ENCODE measurements at regions not wholly inside any gene's neighbourhood (a gene's known extent, or its start where the extent isn't known, plus 50 kb on each side); places are given as distances from the start of the nearest gene placed in this dataset.

DNA sequence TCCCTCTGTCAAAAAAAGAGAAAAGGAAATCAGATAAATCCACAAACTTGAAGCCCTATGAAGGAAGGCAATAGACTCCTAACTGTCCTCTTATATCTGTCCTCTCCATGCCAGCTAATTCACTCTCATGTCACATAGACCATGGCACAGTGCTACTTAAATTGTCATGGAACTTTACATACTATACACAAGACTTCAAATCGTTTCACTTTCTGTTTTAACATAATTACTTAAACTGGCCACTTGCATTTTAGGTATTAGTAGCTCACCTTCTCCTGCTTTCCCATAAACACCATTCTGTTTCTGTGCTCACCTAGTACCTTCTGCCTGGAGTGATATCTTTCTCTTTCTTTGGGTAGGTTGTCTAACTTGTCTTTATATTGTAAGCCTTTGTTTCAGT, 816.7 kb upstream of the KIF2B start:
- H3K9me3 ChIP-seq (ENCODE audit: control insufficient read depth, insufficient read depth, low read depth, low read length) = no peaks in the 10 kb centered on the region
- H3K9ac ChIP-seq (ENCODE audit: insufficient read depth, low read length) = no peak overlapping the region
- no peaks in the 10 kb centered on the region for H3K36me3 ChIP-seq (ENCODE audit: control insufficient read depth, insufficient read depth, low read length)
- no peak overlapping the region for H2AFZ ChIP-seq (ENCODE audit: low read length)
- no peaks in the 10 kb centered on the region for H3K79me2 ChIP-seq (ENCODE audit: control insufficient read depth, insufficient read depth, low read length)
- TF ChIP-seq, protein P1, sequence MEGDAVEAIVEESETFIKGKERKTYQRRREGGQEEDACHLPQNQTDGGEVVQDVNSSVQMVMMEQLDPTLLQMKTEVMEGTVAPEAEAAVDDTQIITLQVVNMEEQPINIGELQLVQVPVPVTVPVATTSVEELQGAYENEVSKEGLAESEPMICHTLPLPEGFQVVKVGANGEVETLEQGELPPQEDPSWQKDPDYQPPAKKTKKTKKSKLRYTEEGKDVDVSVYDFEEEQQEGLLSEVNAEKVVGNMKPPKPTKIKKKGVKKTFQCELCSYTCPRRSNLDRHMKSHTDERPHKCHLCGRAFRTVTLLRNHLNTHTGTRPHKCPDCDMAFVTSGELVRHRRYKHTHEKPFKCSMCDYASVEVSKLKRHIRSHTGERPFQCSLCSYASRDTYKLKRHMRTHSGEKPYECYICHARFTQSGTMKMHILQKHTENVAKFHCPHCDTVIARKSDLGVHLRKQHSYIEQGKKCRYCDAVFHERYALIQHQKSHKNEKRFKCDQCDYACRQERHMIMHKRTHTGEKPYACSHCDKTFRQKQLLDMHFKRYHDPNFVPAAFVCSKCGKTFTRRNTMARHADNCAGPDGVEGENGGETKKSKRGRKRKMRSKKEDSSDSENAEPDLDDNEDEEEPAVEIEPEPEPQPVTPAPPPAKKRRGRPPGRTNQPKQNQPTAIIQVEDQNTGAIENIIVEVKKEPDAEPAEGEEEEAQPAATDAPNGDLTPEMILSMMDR (conservative IDR thresholded peaks at IDR 0.05 in 1 of 2, IDR thresholded peaks at IDR 0.05 in 1 of 2; ENCODE audit: low read depth in 1 of 2, low read length in 2 of 2) = no peak
- no peak for TF ChIP-seq EZH2 (IDR thresholded peaks at IDR 0.05; ENCODE audit: low read length, missing control alignments)
- no peak overlapping the region for H3K4me3 ChIP-seq (replicated peaks in 1 of 4; ENCODE audit: control extremely low read depth in 1 of 4, insufficient read depth in 1 of 4, low read depth in 3 of 4, low read length in 4 of 4)
- no peaks in the 10 kb centered on the region for H4K20me1 ChIP-seq (ENCODE audit: control insufficient read depth, extremely low read depth, insufficient read depth, low read length)
- H3K4me2 ChIP-seq (ENCODE audit: extremely low read depth, insufficient read depth, low read length) = no peak overlapping the region
- H3K4me1 ChIP-seq (ENCODE audit: control insufficient read depth, extremely low read depth, insufficient read depth, low read length) = no peaks in the 10 kb centered on the region
- H3K27me3 ChIP-seq (ENCODE audit: control insufficient read depth, insufficient read depth, low read length) = no peaks in the 10 kb centered on the region
- DNase-seq (ENCODE audit: low read depth in 2 of 2) = no peak
- H3K27ac ChIP-seq (ENCODE audit: insufficient read depth, low read length) = no peak overlapping the region

DNA sequence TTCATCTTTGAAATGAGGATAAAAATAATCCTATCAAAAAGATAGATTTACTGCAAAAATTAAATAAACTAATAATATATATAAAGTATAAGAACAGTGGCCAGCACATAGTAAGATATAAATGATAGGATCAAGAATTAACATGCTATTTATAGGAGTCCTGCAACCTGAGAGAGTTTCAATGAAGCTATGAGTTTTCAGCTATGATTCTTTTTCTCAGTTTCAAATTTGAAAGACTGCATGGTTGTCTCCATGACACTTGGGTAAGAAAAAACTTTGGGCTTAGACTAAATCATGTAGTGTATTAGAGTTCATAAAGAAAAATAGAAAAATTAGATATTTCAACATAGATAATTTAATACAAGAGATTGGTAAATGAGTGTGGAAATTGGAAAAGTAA, 817.8 kb upstream of the KIF2B start:
- Histone ChIP-seq H3K79me2 (ENCODE audit: control insufficient read depth, insufficient read depth, low read length) (no peaks in the 10 kb centered on the region), H3K27ac (ENCODE audit: insufficient read depth, low read length) (no peak overlapping the region), H3K9me3 (ENCODE audit: control insufficient read depth, insufficient read depth, low read depth, low read length) (no peaks in the 10 kb centered on the region), H2AFZ (ENCODE audit: low read length) (no peak overlapping the region), H3K4me3 (replicated peaks in 1 of 4; ENCODE audit: control extremely low read depth in 1 of 4, insufficient read depth in 1 of 4, low read depth in 3 of 4, low read length in 4 of 4) (no peak overlapping the region), H4K20me1 (ENCODE audit: control insufficient read depth, extremely low read depth, insufficient read depth, low read length) (no peaks in the 10 kb centered on the region), H3K9ac (ENCODE audit: insufficient read depth, low read length) (no peak overlapping the region), H3K27me3 (ENCODE audit: control insufficient read depth, insufficient read depth, low read length) (no peaks in the 10 kb centered on the region), H3K4me1 (ENCODE audit: control insufficient read depth, extremely low read depth, insufficient read depth, low read length) (no peaks in the 10 kb centered on the region), H3K36me3 (ENCODE audit: control insufficient read depth, insufficient read depth, low read length) (no peaks in the 10 kb centered on the region), H3K4me2 (ENCODE audit: extremely low read depth, insufficient read depth, low read length) (no peak overlapping the region)
- TF ChIP-seq EZH2 (IDR thresholded peaks at IDR 0.05; ENCODE audit: low read length, missing control alignments) = no peak
- TF ChIP-seq, protein P1 (conservative IDR thresholded peaks at IDR 0.05 in 1 of 2, IDR thresholded peaks at IDR 0.05 in 1 of 2; ENCODE audit: low read depth in 1 of 2, low read length in 2 of 2) = no peak
- no peak for DNase-seq (ENCODE audit: low read depth in 2 of 2)

DNA sequence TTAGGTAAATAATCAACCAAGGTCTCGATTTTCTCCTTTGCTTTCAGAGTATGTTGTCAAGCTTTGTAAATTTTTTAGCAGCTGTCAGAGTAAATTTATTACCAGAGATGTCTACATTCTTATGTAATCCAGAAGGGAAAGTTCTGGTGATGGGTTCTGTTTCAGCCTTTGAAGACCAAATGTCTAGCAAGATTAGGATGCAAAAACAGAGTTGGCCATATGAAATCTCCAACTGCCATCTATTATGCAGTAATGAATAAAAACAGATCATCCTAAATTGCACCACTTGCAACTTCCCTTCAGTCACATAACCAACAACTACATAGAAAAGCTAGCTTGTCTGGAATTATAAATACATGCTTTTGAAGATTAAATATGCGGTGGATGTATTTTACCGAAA, 826.8 kb upstream of the KIF2B start:
- Histone ChIP-seq H3K36me3 (ENCODE audit: control insufficient read depth, insufficient read depth, low read length) (no peaks in the 10 kb centered on the region), H3K4me1 (ENCODE audit: control insufficient read depth, extremely low read depth, insufficient read depth, low read length) (no peaks in the 10 kb centered on the region), H4K20me1 (ENCODE audit: control insufficient read depth, extremely low read depth, insufficient read depth, low read length) (no peaks in the 10 kb centered on the region), H3K27ac (ENCODE audit: insufficient read depth, low read length) (no peak overlapping the region), H3K4me3 (replicated peaks in 1 of 4; ENCODE audit: control extremely low read depth in 1 of 4, insufficient read depth in 1 of 4, low read depth in 3 of 4, low read length in 4 of 4) (no peak overlapping the region), H3K9me3 (ENCODE audit: control insufficient read depth, insufficient read depth, low read depth, low read length) (no peaks in the 10 kb centered on the region), H2AFZ (ENCODE audit: low read length) (no peak overlapping the region), H3K4me2 (ENCODE audit: extremely low read depth, insufficient read depth, low read length) (no peak overlapping the region), H3K9ac (ENCODE audit: insufficient read depth, low read length) (no peak overlapping the region), H3K27me3 (ENCODE audit: control insufficient read depth, insufficient read depth, low read length) (no peaks in the 10 kb centered on the region), H3K79me2 (ENCODE audit: control insufficient read depth, insufficient read depth, low read length) (no peaks in the 10 kb centered on the region)
- no peak for DNase-seq (ENCODE audit: low read depth in 2 of 2)
- no peak for TF ChIP-seq EZH2 (IDR thresholded peaks at IDR 0.05; ENCODE audit: low read length, missing control alignments)
- TF ChIP-seq, protein P1 (conservative IDR thresholded peaks at IDR 0.05 in 1 of 2, IDR thresholded peaks at IDR 0.05 in 1 of 2; ENCODE audit: low read depth in 1 of 2, low read length in 2 of 2) = no peak
